Gastrocnemius medialis (tissue), 4 donors: ENCODE measurements at regions not wholly inside any gene's neighbourhood (a gene's known extent, or its start where the extent isn't known, plus 50 kb on each side); places are given as distances from the start of the nearest gene placed in this dataset.

ENCODE experiments used
- ATAC-seq, 2 donors: fragments of 150-250 bp; one replicate each; pipeline ENCODE4 v1.9.1; 2016
- DNase-seq, 2 donors: peaks; one replicate each; pipeline ENCODE4 v3.0.0-alpha.2; 2019
- H3K27ac ChIP-seq, 4 donors: fragments of 200-600 bp; sonication (generic); 1 replicate in 1 of 4; 2 replicates in 3 of 4; pipeline ENCODE4 v1.5.1; 2016 to 2018; ENCODE audit warnings: mild to moderate bottlenecking in 2 of 4, moderate library complexity in 1 of 4
- H3K27me3 ChIP-seq, 3 donors: fragments of 200-600 bp; sonication (generic) in 2 of 3; 1 replicate in 1 of 3; 2 replicates in 2 of 3; pipeline versions ENCODE4 v1.5.1 to v1.6.0; 2016 to 2019; ENCODE audit warnings: mild to moderate bottlenecking in 1 of 3, moderate library complexity in 1 of 3
- H3K36me3 ChIP-seq, 2 donors: fragments of 200-600 bp; sonication (generic) in 1 of 2; one replicate each; pipeline ENCODE4 v1.5.1; 2017 to 2018
- H3K4me1 ChIP-seq, 2 donors: fragments of 200-600 bp; sonication (generic) in 1 of 2; one replicate each; pipeline ENCODE4 v1.5.1; 2016 to 2017; ENCODE audit warnings: mild to moderate bottlenecking in 2 of 2
- H3K4me3 ChIP-seq, 4 donors: fragments of 200-600 bp; sonication (generic) in 3 of 4; 1 replicate in 1 of 4; 2 replicates in 3 of 4; pipeline ENCODE4 v1.5.1; 2016 to 2019; ENCODE audit warnings: mild to moderate bottlenecking in 2 of 4
- H3K9me3 ChIP-seq, 3 donors: fragments of 200-600 bp; sonication (generic) in 2 of 3; 1 replicate in 1 of 3; 2 replicates in 2 of 3; pipeline ENCODE4 v1.5.1; 2016 to 2019
- CTCF ChIP-seq, 5 experiments: fragments of 450-650 bp in 3 of 5; fragments of 200-600 bp in 2 of 5; sonication (generic) in 2 of 5; IDR thresholded peaks in 4 of 5; conservative IDR thresholded peaks in 1 of 5; 1 replicate in 4 of 5; 2 replicates in 1 of 5; pipeline ENCODE4 v1.5.1; 2016 to 2019; ENCODE audit warnings: antibody characterized with exemption in 5 of 5, mild to moderate bottlenecking in 3 of 5, moderate library complexity in 3 of 5
- POLR2A ChIP-seq, 2 donors: fragments of 450-650 bp; IDR thresholded peaks; one replicate each; pipeline ENCODE4 v1.6.1; 2017; ENCODE audit warnings: antibody characterized with exemption in 2 of 2, mild to moderate bottlenecking in 2 of 2, moderate library complexity in 2 of 2
- in situ Hi-C, 4 donors: fragments of 200-750 bp; cut with MboI; loops; one replicate each; pipeline versions ENCODE4 v1.15.0 to v1.8.0; 2017; ENCODE audit warnings: low sequenced_read_pairs in 4 of 4
- intact Hi-C: fragments of 100-400 bp; cut with DNase I; formaldehyde crosslinking; loops from one replicate; pipeline ENCODE4 v1.15.1; 2023; ENCODE audit warnings: low total_unique reads

DNA sequence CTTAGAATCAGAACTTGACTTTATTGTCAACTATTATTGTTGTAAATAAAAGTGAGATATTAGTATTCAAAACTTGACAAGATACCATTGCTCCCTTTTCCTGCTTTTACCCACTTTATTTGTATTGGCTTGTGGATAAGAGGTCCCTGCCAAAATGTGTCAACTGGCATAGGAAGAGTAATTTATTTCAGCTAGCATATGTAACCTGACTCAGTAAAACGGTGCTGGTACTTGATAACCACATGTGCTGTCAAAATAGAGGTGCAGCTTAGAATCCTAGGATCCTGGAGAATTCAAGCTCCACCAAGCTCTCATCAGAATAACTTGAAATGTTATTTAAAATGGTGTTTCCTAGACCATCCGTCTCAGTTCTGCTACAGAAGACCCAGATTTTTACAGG, 90.2 kb upstream of the TGFBR2 start:
- DNase-seq: no peak
- TF ChIP-seq CTCF (IDR thresholded peaks at IDR 0.05 in 4 of 5, conservative IDR thresholded peaks at IDR 0.05 in 1 of 5) (no peak), POLR2A (IDR thresholded peaks at IDR 0.05) (no peak)
- in situ Hi-C loops (loop anchor here in 1 of 4 donors (25.0 kb wide), 1 partner anchor 171 kb away; no protein-coding TSS in a partner anchor), intact Hi-C loops (loop anchor here (2.0 to 10.0 kb wide), 3 partner anchors 43 to 179 kb away; partner anchors contain the start of gene TGFBR2)
- H3K36me3 ChIP-seq: no peaks in the 10 kb centered on the region
- no peaks in the 10 kb centered on the region for H3K27me3 ChIP-seq
- no peak for ATAC-seq
- H3K4me3 ChIP-seq: no peak overlapping the region
- H3K9me3 ChIP-seq: no peaks in the 10 kb centered on the region
- H3K27ac ChIP-seq: no peak overlapping the region
- H3K4me1 ChIP-seq: peaks cover 18 to 30% of the 10 kb centered on the region in 2 donors

GRCh38 chr3:30518181-30518864, 88.1 kb upstream of the TGFBR2 start:
- Histone ChIP-seq H3K4me3 (no peak overlapping the region), H3K27ac (peak overlapping the region; percentile 50 to 71 (median 60)), H3K36me3 (no peaks in the 10 kb centered on the region), H3K27me3 (no peaks in the 10 kb centered on the region), H3K4me1 (peaks cover 18 to 21% of the 10 kb centered on the region in 2 donors), H3K9me3 (no peaks in the 10 kb centered on the region)
- DNase-seq: peak; percentile 43 to 49
- in situ Hi-C loops (loop anchor here in 1 of 4 donors (25.0 kb wide), 1 partner anchor 169 kb away; no protein-coding TSS in a partner anchor), intact Hi-C loops (loop anchor here (5.0 to 10.0 kb wide), 2 partner anchors 89 to 176 kb away; partner anchors contain the start of gene TGFBR2)
- TF ChIP-seq POLR2A (IDR thresholded peaks at IDR 0.05): no peak
- peak in 1 of 5 experiments; percentile 16 for TF ChIP-seq CTCF (IDR thresholded peaks at IDR 0.05 in 4 of 5, conservative IDR thresholded peaks at IDR 0.05 in 1 of 5)
- peak; percentile 90 to 92 for ATAC-seq

- peak overlapping the region; percentile 43 to 71 (median 60) for H3K27ac ChIP-seq
- ATAC-seq: peak; percentile 49 to 62
- in situ Hi-C loops: loop anchor here in 1 of 4 donors (25.0 kb wide), 1 partner anchor 168 kb away; no protein-coding TSS in a partner anchor
- intact Hi-C loops: loop anchor here (5.0 to 10.0 kb wide), 2 partner anchors 88 to 176 kb away; partner anchors contain the start of gene TGFBR2
- no peaks in the 10 kb centered on the region for H3K36me3 ChIP-seq
- H3K9me3 ChIP-seq: no peaks in the 10 kb centered on the region
- TF ChIP-seq POLR2A (IDR thresholded peaks at IDR 0.05) (no peak), CTCF (IDR thresholded peaks at IDR 0.05 in 4 of 5, conservative IDR thresholded peaks at IDR 0.05 in 1 of 5) (no peak)
- no peak for DNase-seq
- no peak overlapping the region for H3K4me3 ChIP-seq
- H3K27me3 ChIP-seq: no peaks in the 10 kb centered on the region
- peaks cover 18 to 21% of the 10 kb centered on the region in 2 donors for H3K4me1 ChIP-seq
These were observed 87.5 kb upstream of the TGFBR2 start for GRCh38 chr3:30518872-30519271.

DNA sequence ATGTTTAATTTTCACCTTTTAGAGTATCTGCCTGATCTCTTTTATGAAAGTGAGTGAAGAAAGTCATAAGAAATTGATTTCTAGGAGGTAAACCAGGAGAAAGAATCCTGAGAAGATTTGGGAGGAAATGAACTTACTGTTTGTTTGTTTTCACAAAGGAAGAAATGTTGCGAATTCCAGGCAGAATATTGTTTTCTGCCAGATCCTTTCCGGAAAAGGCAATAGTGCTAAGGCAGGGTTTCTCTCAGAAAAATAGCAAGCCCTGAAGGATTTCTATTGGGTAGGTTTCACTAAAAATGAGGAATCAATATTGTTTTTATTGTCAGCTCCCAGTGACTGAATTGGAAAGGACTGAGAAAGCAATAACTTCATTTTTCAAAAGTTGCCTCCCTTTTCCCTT, 85.7 kb upstream of the TGFBR2 start:
- intact Hi-C loops: no loop called here
- Histone ChIP-seq H3K27me3 (no peaks in the 10 kb centered on the region), H3K4me3 (no peak overlapping the region), H3K9me3 (no peaks in the 10 kb centered on the region), H3K27ac (peak overlapping the region; percentile 18 to 70 (median 32)), H3K4me1 (peaks cover 18 to 21% of the 10 kb centered on the region in 2 donors), H3K36me3 (no peaks in the 10 kb centered on the region)
- DNase-seq (no peak), ATAC-seq (no peak)
- in situ Hi-C loops: loop anchor here in 1 of 4 donors (25.0 kb wide), 1 partner anchor 167 kb away; no protein-coding TSS in a partner anchor
- TF ChIP-seq POLR2A (IDR thresholded peaks at IDR 0.05) (no peak), CTCF (IDR thresholded peaks at IDR 0.05 in 4 of 5, conservative IDR thresholded peaks at IDR 0.05 in 1 of 5) (no peak)
